Loucy (cell line): ENCODE measurements at regions not wholly inside any gene's neighbourhood (a gene's known extent, or its start where the extent isn't known, plus 50 kb on each side); places are given as distances from the start of the nearest gene placed in this dataset.

ENCODE experiments used
- EZH2phosphoT487 ChIP-seq: fragments of 200-600 bp; IDR thresholded peaks from 2 replicates; pipeline ENCODE4 v1.6.1; 2018; ENCODE audit warnings: antibody characterized with exemption, mild to moderate bottlenecking, moderate library complexity, borderline replicate concordance
- TF ChIP-seq, protein P1 (sequence below): fragments of 200-600 bp; sonication (generic); conservative IDR thresholded peaks from 2 replicates; pipeline ENCODE4 v1.5.1; 2014; ENCODE audit warnings: mild to moderate bottlenecking, antibody characterized with exemption, low read length

DNA sequence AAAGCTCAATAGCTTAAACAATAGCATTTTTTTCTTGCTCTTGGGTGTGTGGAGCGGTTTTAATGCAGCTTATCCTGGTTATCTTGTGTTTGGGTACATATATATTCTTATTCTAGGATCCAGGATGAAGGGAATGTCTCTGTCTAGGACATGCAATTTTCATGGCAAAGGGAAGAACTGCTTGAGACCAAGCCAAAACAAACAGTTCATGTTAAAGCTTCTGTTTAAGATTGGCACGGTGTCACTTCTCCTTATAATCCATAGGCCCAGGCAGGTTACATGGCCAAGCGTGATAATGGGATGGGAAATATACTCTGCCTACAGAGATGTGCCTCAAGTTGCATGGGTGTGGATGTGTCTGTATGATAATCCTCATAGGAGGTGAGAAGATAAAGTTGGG, 177.1 kb upstream of the PGR start:
- TF ChIP-seq, protein P1, sequence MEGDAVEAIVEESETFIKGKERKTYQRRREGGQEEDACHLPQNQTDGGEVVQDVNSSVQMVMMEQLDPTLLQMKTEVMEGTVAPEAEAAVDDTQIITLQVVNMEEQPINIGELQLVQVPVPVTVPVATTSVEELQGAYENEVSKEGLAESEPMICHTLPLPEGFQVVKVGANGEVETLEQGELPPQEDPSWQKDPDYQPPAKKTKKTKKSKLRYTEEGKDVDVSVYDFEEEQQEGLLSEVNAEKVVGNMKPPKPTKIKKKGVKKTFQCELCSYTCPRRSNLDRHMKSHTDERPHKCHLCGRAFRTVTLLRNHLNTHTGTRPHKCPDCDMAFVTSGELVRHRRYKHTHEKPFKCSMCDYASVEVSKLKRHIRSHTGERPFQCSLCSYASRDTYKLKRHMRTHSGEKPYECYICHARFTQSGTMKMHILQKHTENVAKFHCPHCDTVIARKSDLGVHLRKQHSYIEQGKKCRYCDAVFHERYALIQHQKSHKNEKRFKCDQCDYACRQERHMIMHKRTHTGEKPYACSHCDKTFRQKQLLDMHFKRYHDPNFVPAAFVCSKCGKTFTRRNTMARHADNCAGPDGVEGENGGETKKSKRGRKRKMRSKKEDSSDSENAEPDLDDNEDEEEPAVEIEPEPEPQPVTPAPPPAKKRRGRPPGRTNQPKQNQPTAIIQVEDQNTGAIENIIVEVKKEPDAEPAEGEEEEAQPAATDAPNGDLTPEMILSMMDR = no peak
- TF ChIP-seq EZH2phosphoT487 = no peak
